ENCODE measurements at regions not wholly inside any gene's neighbourhood (a gene's known extent, or its start where the extent isn't known, plus 50 kb on each side); places are given as distances from the start of the nearest gene placed in this dataset.

GRCh38 chr16:51490866-51491265, 339.8 kb upstream of the SALL1 start:
- Histone ChIP-seq H3K36me3 (ENCODE audit: control insufficient read depth, insufficient read depth, low read length) (no peaks in the 10 kb centered on the region), H3K27ac (ENCODE audit: insufficient read depth, low read length, poor library complexity, severe bottlenecking) (no peak overlapping the region), H3K27me3 (ENCODE audit: control insufficient read depth, insufficient read depth, low read length) (no peaks in the 10 kb centered on the region), H3K4me1 (ENCODE audit: control insufficient read depth, insufficient read depth, low read length, poor library complexity, severe bottlenecking) (no peaks in the 10 kb centered on the region), H3K4me3 (ENCODE audit: low read depth, low read length) (no peak overlapping the region), H3K9me3 (ENCODE audit: control insufficient read depth in 2 of 2, low read length in 2 of 2) (no peaks in the 10 kb centered on the region)
- no peaks in the 10 kb centered on the region for H3K36me3 Mint-ChIP-seq
- H3K4me1 Mint-ChIP-seq: no peaks in the 10 kb centered on the region
- ATAC-seq (ENCODE audit: low read depth in 2 of 2) (no peak), DNase-seq (no peak)
- no peak overlapping the region for H3K4me3 Mint-ChIP-seq
- H3K27ac Mint-ChIP-seq: no peak overlapping the region
- H3K27me3 Mint-ChIP-seq: no peaks in the 10 kb centered on the region
- H3K9me3 Mint-ChIP-seq: peaks cover 0 to 8% (median 4%) of the 10 kb centered on the region in 7 donors

- no peak for ATAC-seq (ENCODE audit: low read depth in 2 of 2)
- Mint-ChIP-seq H3K36me3 (no peaks in the 10 kb centered on the region), H3K27me3 (no peaks in the 10 kb centered on the region), H3K4me1 (no peaks in the 10 kb centered on the region), H3K4me3 (no peak overlapping the region), H3K27ac (no peak overlapping the region), H3K9me3 (peaks cover 0 to 24% (median 4%) of the 10 kb centered on the region in 7 donors)
- Histone ChIP-seq H3K27me3 (ENCODE audit: control insufficient read depth, insufficient read depth, low read length) (no peaks in the 10 kb centered on the region), H3K9me3 (ENCODE audit: control insufficient read depth in 2 of 2, low read length in 2 of 2) (no peaks in the 10 kb centered on the region), H3K4me3 (ENCODE audit: low read depth, low read length) (no peak overlapping the region), H3K36me3 (ENCODE audit: control insufficient read depth, insufficient read depth, low read length) (no peaks in the 10 kb centered on the region), H3K27ac (ENCODE audit: insufficient read depth, low read length, poor library complexity, severe bottlenecking) (no peak overlapping the region), H3K4me1 (ENCODE audit: control insufficient read depth, insufficient read depth, low read length, poor library complexity, severe bottlenecking) (no peaks in the 10 kb centered on the region)
- DNase-seq: no peak
Observed at GRCh38 chr16:51487880-51488279, 336.8 kb upstream of the SALL1 start.

- H3K9me3 ChIP-seq (ENCODE audit: control insufficient read depth in 2 of 2, low read length in 2 of 2): no peaks in the 10 kb centered on the region
- no peak overlapping the region for H3K4me3 Mint-ChIP-seq
- H3K27ac ChIP-seq (ENCODE audit: insufficient read depth, low read length, poor library complexity, severe bottlenecking): no peak overlapping the region
- H3K27me3 Mint-ChIP-seq: no peaks in the 10 kb centered on the region
- no peak overlapping the region for H3K27ac Mint-ChIP-seq
- H3K27me3 ChIP-seq (ENCODE audit: control insufficient read depth, insufficient read depth, low read length): no peaks in the 10 kb centered on the region
- ATAC-seq (ENCODE audit: low read depth in 2 of 2) (no peak), DNase-seq (no peak)
- no peak overlapping the region for H3K4me3 ChIP-seq (ENCODE audit: low read depth, low read length)
- no peaks in the 10 kb centered on the region for H3K36me3 Mint-ChIP-seq
- H3K4me1 Mint-ChIP-seq: no peaks in the 10 kb centered on the region
- H3K9me3 Mint-ChIP-seq: peaks cover 0 to 10% (median 2%) of the 10 kb centered on the region in 7 donors
- H3K36me3 ChIP-seq (ENCODE audit: control insufficient read depth, insufficient read depth, low read length): no peaks in the 10 kb centered on the region
- H3K4me1 ChIP-seq (ENCODE audit: control insufficient read depth, insufficient read depth, low read length, poor library complexity, severe bottlenecking): no peaks in the 10 kb centered on the region
Observed at GRCh38 chr16:51474414-51475091, 323.5 kb upstream of the SALL1 start.

GRCh38 chr16:51473091-51473490, 322.0 kb upstream of the SALL1 start:
- no peaks in the 10 kb centered on the region for H3K36me3 ChIP-seq (ENCODE audit: control insufficient read depth, insufficient read depth, low read length)
- Mint-ChIP-seq H3K27me3 (no peaks in the 10 kb centered on the region), H3K4me1 (no peaks in the 10 kb centered on the region), H3K27ac (no peak overlapping the region), H3K36me3 (no peaks in the 10 kb centered on the region), H3K4me3 (no peak overlapping the region), H3K9me3 (peaks cover 0 to 10% (median 2%) of the 10 kb centered on the region in 7 donors)
- no peaks in the 10 kb centered on the region for H3K27me3 ChIP-seq (ENCODE audit: control insufficient read depth, insufficient read depth, low read length)
- no peaks in the 10 kb centered on the region for H3K4me1 ChIP-seq (ENCODE audit: control insufficient read depth, insufficient read depth, low read length, poor library complexity, severe bottlenecking)
- no peak overlapping the region for H3K4me3 ChIP-seq (ENCODE audit: low read depth, low read length)
- ATAC-seq (ENCODE audit: low read depth in 2 of 2) (no peak), DNase-seq (no peak)
- H3K9me3 ChIP-seq (ENCODE audit: control insufficient read depth in 2 of 2, low read length in 2 of 2): no peaks in the 10 kb centered on the region
- H3K27ac ChIP-seq (ENCODE audit: insufficient read depth, low read length, poor library complexity, severe bottlenecking): no peak overlapping the region

GRCh38 chr16:51470492-51470891, 319.4 kb upstream of the SALL1 start:
- no peaks in the 10 kb centered on the region for H3K36me3 Mint-ChIP-seq
- no peak overlapping the region for H3K27ac Mint-ChIP-seq
- H3K27me3 Mint-ChIP-seq: no peaks in the 10 kb centered on the region
- H3K4me3 Mint-ChIP-seq: no peak overlapping the region
- ATAC-seq (ENCODE audit: low read depth in 2 of 2): no peak
- Histone ChIP-seq H3K4me1 (ENCODE audit: control insufficient read depth, insufficient read depth, low read length, poor library complexity, severe bottlenecking) (no peaks in the 10 kb centered on the region), H3K36me3 (ENCODE audit: control insufficient read depth, insufficient read depth, low read length) (no peaks in the 10 kb centered on the region), H3K9me3 (ENCODE audit: control insufficient read depth in 2 of 2, low read length in 2 of 2) (no peaks in the 10 kb centered on the region), H3K27ac (ENCODE audit: insufficient read depth, low read length, poor library complexity, severe bottlenecking) (no peak overlapping the region), H3K27me3 (ENCODE audit: control insufficient read depth, insufficient read depth, low read length) (no peaks in the 10 kb centered on the region), H3K4me3 (ENCODE audit: low read depth, low read length) (no peak overlapping the region)
- H3K4me1 Mint-ChIP-seq: no peaks in the 10 kb centered on the region
- DNase-seq: no peak
- peaks cover 1 to 9% (median 2%) of the 10 kb centered on the region in 7 donors for H3K9me3 Mint-ChIP-seq

GRCh38 chr16:51464996-51465395, 313.9 kb upstream of the SALL1 start:
- H3K27ac Mint-ChIP-seq: no peak overlapping the region
- peaks cover 0 to 9% (median 2%) of the 10 kb centered on the region in 7 donors for H3K9me3 Mint-ChIP-seq
- H3K4me3 Mint-ChIP-seq: no peak overlapping the region

GRCh38 chr16:51461255-51461654, 310.2 kb upstream of the SALL1 start:
- no peak overlapping the region for H3K27ac ChIP-seq (ENCODE audit: insufficient read depth, low read length, poor library complexity, severe bottlenecking)
- no peaks in the 10 kb centered on the region for H3K36me3 Mint-ChIP-seq
- DNase-seq (no peak), ATAC-seq (ENCODE audit: low read depth in 2 of 2) (no peak)
- H3K36me3 ChIP-seq (ENCODE audit: control insufficient read depth, insufficient read depth, low read length): no peaks in the 10 kb centered on the region
- no peak overlapping the region for H3K4me3 Mint-ChIP-seq
- H3K9me3 ChIP-seq (ENCODE audit: control insufficient read depth in 2 of 2, low read length in 2 of 2): no peaks in the 10 kb centered on the region
- no peak overlapping the region for H3K4me3 ChIP-seq (ENCODE audit: low read depth, low read length)
- peaks cover 0 to 6% (median 3%) of the 10 kb centered on the region in 7 donors for H3K9me3 Mint-ChIP-seq
- H3K27me3 ChIP-seq (ENCODE audit: control insufficient read depth, insufficient read depth, low read length): no peaks in the 10 kb centered on the region
- no peaks in the 10 kb centered on the region for H3K27me3 Mint-ChIP-seq
- H3K4me1 Mint-ChIP-seq: no peaks in the 10 kb centered on the region
- H3K27ac Mint-ChIP-seq: no peak overlapping the region
- no peaks in the 10 kb centered on the region for H3K4me1 ChIP-seq (ENCODE audit: control insufficient read depth, insufficient read depth, low read length, poor library complexity, severe bottlenecking)

More at GRCh38 chr16:51464996-51465395, 313.9 kb upstream of the SALL1 start:
- Mint-ChIP-seq H3K27me3 (no peaks in the 10 kb centered on the region), H3K4me1 (no peaks in the 10 kb centered on the region), H3K36me3 (no peaks in the 10 kb centered on the region)
- no peaks in the 10 kb centered on the region for H3K27me3 ChIP-seq (ENCODE audit: control insufficient read depth, insufficient read depth, low read length)
- no peak overlapping the region for H3K4me3 ChIP-seq (ENCODE audit: low read depth, low read length)
- no peaks in the 10 kb centered on the region for H3K36me3 ChIP-seq (ENCODE audit: control insufficient read depth, insufficient read depth, low read length)
- no peak for DNase-seq
- H3K4me1 ChIP-seq (ENCODE audit: control insufficient read depth, insufficient read depth, low read length, poor library complexity, severe bottlenecking): no peaks in the 10 kb centered on the region
- no peak for ATAC-seq (ENCODE audit: low read depth in 2 of 2)
- no peak overlapping the region for H3K27ac ChIP-seq (ENCODE audit: insufficient read depth, low read length, poor library complexity, severe bottlenecking)
- no peaks in the 10 kb centered on the region for H3K9me3 ChIP-seq (ENCODE audit: control insufficient read depth in 2 of 2, low read length in 2 of 2)

Data from CD4-positive, CD25-positive, alpha-beta regulatory T cell (primary cell).